OCI-LY7 (cell line): ENCODE measurements at regions not wholly inside any gene's neighbourhood (a gene's known extent, or its start where the extent isn't known, plus 50 kb on each side); places are given as distances from the start of the nearest gene placed in this dataset.

ENCODE experiments used
- CTCF ChIP-seq: fragments of 200-600 bp; sonication (generic); conservative IDR thresholded peaks from 2 replicates; pipeline ENCODE4 v1.5.1; 2014; ENCODE audit warnings: mild to moderate bottlenecking, antibody characterized with exemption, low read length, moderate library complexity, mixed read lengths
- EZH2phosphoT487 ChIP-seq: fragments of 200-600 bp; sonication (generic); IDR thresholded peaks from 2 replicates; pipeline ENCODE4 v1.6.1; 2018; ENCODE audit warnings: low read depth, borderline replicate concordance, mild to moderate bottlenecking, mixed run types, antibody characterized with exemption, low read length, moderate library complexity, mixed read lengths

DNA sequence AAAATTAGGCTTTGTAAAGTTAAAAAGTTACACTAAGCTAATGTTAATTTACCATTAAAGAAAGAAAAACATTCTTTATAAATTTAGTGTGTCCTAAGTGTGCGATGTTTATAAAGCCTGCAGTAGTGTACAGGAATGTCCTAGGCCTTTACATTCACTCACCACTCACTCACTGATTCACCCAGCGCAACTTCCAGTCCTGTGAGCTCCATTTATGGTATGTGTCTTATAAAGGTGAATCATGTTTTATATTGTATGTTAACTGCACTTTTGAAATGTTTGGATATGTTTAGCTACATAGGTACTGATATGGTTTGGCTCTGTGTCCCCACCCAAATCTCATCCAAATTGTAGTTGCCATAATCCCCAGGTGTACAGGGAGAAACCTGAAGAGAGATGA is 549.7 kb upstream of the EPHA6 start:
- TF ChIP-seq CTCF (no peak), EZH2phosphoT487 (no peak)
